ENCODE measurements at regions not wholly inside any gene's neighbourhood (a gene's known extent, or its start where the extent isn't known, plus 50 kb on each side); places are given as distances from the start of the nearest gene placed in this dataset.

DNA sequence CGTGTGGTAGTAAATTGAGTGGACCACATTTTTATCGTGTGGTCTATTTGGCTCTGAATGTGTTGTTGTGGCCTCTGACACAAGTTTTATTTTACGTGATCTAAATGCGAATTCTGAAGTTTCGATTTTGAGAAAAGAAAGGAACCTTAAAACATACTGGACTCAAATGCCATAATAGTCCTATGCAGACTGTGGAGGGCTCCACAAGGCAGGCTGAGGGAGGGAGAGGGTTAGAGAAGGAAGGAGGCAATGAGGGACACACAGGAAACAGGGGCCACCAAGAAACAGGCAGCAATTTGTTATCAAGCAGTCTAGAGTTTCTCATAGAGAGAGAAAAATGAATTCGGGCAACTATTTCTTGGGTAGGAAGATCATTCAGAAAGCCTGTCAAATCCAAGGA, 110.4 kb upstream of the SEMA6A start:
- no peaks in the 10 kb centered on the region for H3K9me3 ChIP-seq (ENCODE audit: control insufficient read depth, low read depth, low read length)
- H4K20me1 ChIP-seq (ENCODE audit: control insufficient read depth, extremely low read depth, insufficient read depth, low read length), result no peaks in the 10 kb centered on the region
- no peak for TF ChIP-seq EZH2 (IDR thresholded peaks at IDR 0.05; ENCODE audit: low read length)
- TF ChIP-seq, protein P1, sequence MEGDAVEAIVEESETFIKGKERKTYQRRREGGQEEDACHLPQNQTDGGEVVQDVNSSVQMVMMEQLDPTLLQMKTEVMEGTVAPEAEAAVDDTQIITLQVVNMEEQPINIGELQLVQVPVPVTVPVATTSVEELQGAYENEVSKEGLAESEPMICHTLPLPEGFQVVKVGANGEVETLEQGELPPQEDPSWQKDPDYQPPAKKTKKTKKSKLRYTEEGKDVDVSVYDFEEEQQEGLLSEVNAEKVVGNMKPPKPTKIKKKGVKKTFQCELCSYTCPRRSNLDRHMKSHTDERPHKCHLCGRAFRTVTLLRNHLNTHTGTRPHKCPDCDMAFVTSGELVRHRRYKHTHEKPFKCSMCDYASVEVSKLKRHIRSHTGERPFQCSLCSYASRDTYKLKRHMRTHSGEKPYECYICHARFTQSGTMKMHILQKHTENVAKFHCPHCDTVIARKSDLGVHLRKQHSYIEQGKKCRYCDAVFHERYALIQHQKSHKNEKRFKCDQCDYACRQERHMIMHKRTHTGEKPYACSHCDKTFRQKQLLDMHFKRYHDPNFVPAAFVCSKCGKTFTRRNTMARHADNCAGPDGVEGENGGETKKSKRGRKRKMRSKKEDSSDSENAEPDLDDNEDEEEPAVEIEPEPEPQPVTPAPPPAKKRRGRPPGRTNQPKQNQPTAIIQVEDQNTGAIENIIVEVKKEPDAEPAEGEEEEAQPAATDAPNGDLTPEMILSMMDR (optimal IDR thresholded peaks at IDR 0.05 in 1 of 3, IDR thresholded peaks at IDR 0.05 in 1 of 3, conservative IDR thresholded peaks at IDR 0.05 in 1 of 3; ENCODE audit: extremely low read depth in 1 of 3, insufficient read depth in 2 of 3, low read length in 3 of 3), result no peak
- DNase-seq (ENCODE audit: low read depth, low spot score), result no peak
- H3K9me1 ChIP-seq (ENCODE audit: control insufficient read depth, extremely low read depth, insufficient read depth, low read length), result no peaks in the 10 kb centered on the region
- no peak overlapping the region for H2AFZ ChIP-seq (ENCODE audit: control insufficient read depth, low read length)
- no peak for FAIRE-seq
- dilution Hi-C loops (cut with MboI; ENCODE audit: extremely low pct_ligation_motif_present, low sequenced_read_pairs), result no loop called here
- no peak overlapping the region for H3K27ac ChIP-seq (ENCODE audit: control insufficient read depth, insufficient read depth, low read length)
- no peaks in the 10 kb centered on the region for H3K27me3 ChIP-seq (ENCODE audit: control insufficient read depth, extremely low read depth, insufficient read depth, low read length)
- no peak overlapping the region for H3K4me2 ChIP-seq (ENCODE audit: control insufficient read depth, extremely low read depth, insufficient read depth, low read depth, low read length)
- no peaks in the 10 kb centered on the region for H3K79me2 ChIP-seq (ENCODE audit: control insufficient read depth, insufficient read depth, low read length)
- H3K4me3 ChIP-seq (ENCODE audit: control insufficient read depth in 2 of 3, extremely low read depth in 1 of 3, insufficient read depth in 2 of 3, low read depth in 1 of 3, low read length in 3 of 3), result no peak overlapping the region
- H3K36me3 ChIP-seq (ENCODE audit: control insufficient read depth in 2 of 2, extremely low read depth in 1 of 2, insufficient read depth in 2 of 2, low read length in 2 of 2), result no peaks in the 10 kb centered on the region
- no peak overlapping the region for H3K9ac ChIP-seq (ENCODE audit: control insufficient read depth, extremely low read depth, insufficient read depth, low read length)
- no peaks in the 10 kb centered on the region for H3K4me1 ChIP-seq (ENCODE audit: control insufficient read depth, extremely low read depth, insufficient read depth, low read length)

DNA sequence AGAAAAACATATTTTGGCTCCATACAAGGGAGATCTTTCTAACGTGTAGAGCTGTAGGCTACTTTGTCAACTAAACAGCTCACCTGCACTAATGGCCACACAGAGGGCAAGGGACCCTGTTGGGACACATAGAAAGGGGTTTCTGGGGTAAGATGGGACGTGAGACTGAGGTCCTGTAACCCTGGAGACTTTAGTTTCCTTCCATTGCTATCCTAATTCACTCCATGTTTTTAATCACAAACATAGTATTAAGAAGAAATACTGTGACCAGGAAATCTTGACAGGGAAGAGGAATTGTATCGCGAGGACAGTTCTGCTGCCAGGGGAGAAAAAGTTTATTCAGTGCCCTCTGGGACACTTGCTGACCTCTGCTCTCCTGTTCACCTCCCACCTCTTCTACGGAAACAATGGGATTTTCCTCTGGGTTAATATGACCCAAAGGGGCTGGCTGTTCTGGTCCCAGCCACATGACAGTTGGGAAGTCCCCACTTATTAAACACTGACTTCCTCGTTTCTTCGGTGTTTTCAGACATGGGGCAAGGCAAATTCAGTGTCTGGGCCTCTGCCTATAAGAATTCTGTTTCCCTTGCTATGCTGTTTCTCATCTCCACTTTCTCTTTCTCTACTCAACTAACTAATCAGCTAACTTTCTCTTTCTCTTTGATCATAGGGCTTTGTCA, 106.9 kb upstream of the SEMA6A start:
- no peak for FAIRE-seq
- H3K27me3 ChIP-seq (ENCODE audit: control insufficient read depth, extremely low read depth, insufficient read depth, low read length), result no peaks in the 10 kb centered on the region
- no peak overlapping the region for H3K4me2 ChIP-seq (ENCODE audit: control insufficient read depth, extremely low read depth, insufficient read depth, low read depth, low read length)
- dilution Hi-C loops (cut with MboI; ENCODE audit: extremely low pct_ligation_motif_present, low sequenced_read_pairs), result no loop called here
- no peaks in the 10 kb centered on the region for H3K4me1 ChIP-seq (ENCODE audit: control insufficient read depth, extremely low read depth, insufficient read depth, low read length)
- H3K27ac ChIP-seq (ENCODE audit: control insufficient read depth, insufficient read depth, low read length), result no peak overlapping the region
- H3K4me3 ChIP-seq (ENCODE audit: control insufficient read depth in 2 of 3, extremely low read depth in 1 of 3, insufficient read depth in 2 of 3, low read depth in 1 of 3, low read length in 3 of 3), result no peak overlapping the region
- H3K9me1 ChIP-seq (ENCODE audit: control insufficient read depth, extremely low read depth, insufficient read depth, low read length), result no peaks in the 10 kb centered on the region
- no peak overlapping the region for H3K9ac ChIP-seq (ENCODE audit: control insufficient read depth, extremely low read depth, insufficient read depth, low read length)
- H3K79me2 ChIP-seq (ENCODE audit: control insufficient read depth, insufficient read depth, low read length), result no peaks in the 10 kb centered on the region
- H4K20me1 ChIP-seq (ENCODE audit: control insufficient read depth, extremely low read depth, insufficient read depth, low read length), result no peaks in the 10 kb centered on the region
- TF ChIP-seq, protein P1 (optimal IDR thresholded peaks at IDR 0.05 in 1 of 3, IDR thresholded peaks at IDR 0.05 in 1 of 3, conservative IDR thresholded peaks at IDR 0.05 in 1 of 3; ENCODE audit: extremely low read depth in 1 of 3, insufficient read depth in 2 of 3, low read length in 3 of 3), result no peak
- no peak for TF ChIP-seq EZH2 (IDR thresholded peaks at IDR 0.05; ENCODE audit: low read length)
- no peak overlapping the region for H2AFZ ChIP-seq (ENCODE audit: control insufficient read depth, low read length)
- no peak for DNase-seq (ENCODE audit: low read depth, low spot score)
- no peaks in the 10 kb centered on the region for H3K9me3 ChIP-seq (ENCODE audit: control insufficient read depth, low read depth, low read length)
- no peaks in the 10 kb centered on the region for H3K36me3 ChIP-seq (ENCODE audit: control insufficient read depth in 2 of 2, extremely low read depth in 1 of 2, insufficient read depth in 2 of 2, low read length in 2 of 2)

Data from keratinocyte (primary cell).